Esophagus muscularis mucosa (tissue), 4 donors: ENCODE measurements at regions not wholly inside any gene's neighbourhood (a gene's known extent, or its start where the extent isn't known, plus 50 kb on each side); places are given as distances from the start of the nearest gene placed in this dataset.

Experiments
- DNase-seq: peaks from one replicate; pipeline ENCODE4 v3.0.0-alpha.2; 2017; ENCODE audit errors: extremely low spot score
- H3K27ac ChIP-seq, 4 donors: fragments of 200-600 bp; sonication (generic); replicated peaks in 1 of 4; 1 replicate in 3 of 4; 2 replicates in 1 of 4; pipeline ENCODE4 v1.5.1; 2016 to 2019; ENCODE audit warnings: mild to moderate bottlenecking in 1 of 4
- H3K27me3 ChIP-seq, 4 donors: fragments of 200-600 bp; sonication (generic); one replicate each; pipeline versions ENCODE4 v1.5.1 to v1.6.0; 2016 to 2019
- H3K36me3 ChIP-seq, 4 donors: fragments of 200-600 bp; sonication (generic); one replicate each; pipeline ENCODE4 v1.5.1; 2016 to 2019
- H3K4me1 ChIP-seq, 4 donors: fragments of 200-600 bp; sonication (generic); one replicate each; pipeline ENCODE4 v1.5.1; 2016 to 2019
- H3K4me3 ChIP-seq, 4 donors: fragments of 200-600 bp; sonication (generic); 1 replicate in 2 of 4; 2 replicates in 2 of 4; pipeline ENCODE4 v1.5.1; 2016 to 2019; ENCODE audit warnings: mild to moderate bottlenecking in 4 of 4, moderate library complexity in 1 of 4
- H3K9me3 ChIP-seq, 4 donors: fragments of 200-600 bp; sonication (generic); 1 replicate in 3 of 4; 2 replicates in 1 of 4; pipeline ENCODE4 v1.5.1; 2016 to 2019
- EP300 ChIP-seq: sonication (generic); formaldehyde crosslinking; IDR thresholded peaks from one replicate; pipeline ENCODE4 v1.6.1; 2017; ENCODE audit warnings: antibody characterized with exemption
- POLR2A ChIP-seq: fragments of 450-650 bp; IDR thresholded peaks from one replicate; pipeline ENCODE4 v1.6.1; 2017; ENCODE audit warnings: antibody characterized with exemption, moderate library complexity, mild to moderate bottlenecking, low read depth
- POLR2AphosphoS5 ChIP-seq, 2 donors: sonication (generic); formaldehyde crosslinking; IDR thresholded peaks; one replicate each; pipeline ENCODE4 v1.6.1; 2017; ENCODE audit warnings: antibody characterized with exemption in 2 of 2
- WGBS: methylation state at CpG from one replicate; pipeline ENCODE4 v1.1.5; 2018; 5-methylcytosine and 5-hydroxymethylcytosine counted together
- intact Hi-C: fragments of 100-400 bp; cut with DNase I; formaldehyde crosslinking; loops from one replicate; pipeline ENCODE4 v1.15.1; 2023
- small RNA-seq, 3 donors: library from RNA; depleted of rRNA; stranded (forward); fragments of <200 nt; gene quantifications; one replicate each; pipeline ENCODE3, GENCODE V24; 2016
- TF ChIP-seq, protein P1 (sequence below), 3 experiments: fragments of 200-600 bp in 2 of 3; fragments of 450-650 bp in 1 of 3; sonication (generic) in 2 of 3; IDR thresholded peaks; one replicate each; pipeline ENCODE4 v1.5.1; 2017 to 2019; ENCODE audit warnings: antibody characterized with exemption in 3 of 3, mild to moderate bottlenecking in 2 of 3, moderate library complexity in 1 of 3

DNA sequence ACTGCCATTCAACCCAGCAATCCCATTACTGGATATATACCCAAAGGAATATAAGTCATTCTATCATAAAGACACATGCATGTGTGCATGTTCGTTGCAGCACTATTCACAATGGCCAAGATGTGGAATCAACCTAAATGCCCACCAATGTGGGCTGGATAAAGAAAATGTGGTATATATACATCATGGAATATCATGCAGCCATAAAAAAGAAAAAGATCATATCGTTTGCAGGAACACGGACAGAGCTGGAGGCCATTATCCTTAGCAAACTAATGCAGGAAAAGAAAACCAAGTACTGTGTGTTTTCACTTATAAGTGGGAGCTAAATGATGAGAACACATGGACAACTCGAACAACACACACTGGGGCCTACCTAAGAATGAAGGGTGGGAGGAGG lies 123.7 kb downstream of the CDC7 start:
- Histone ChIP-seq H3K36me3 (no peaks in the 10 kb centered on the region), H3K4me3 (no peak overlapping the region), H3K27me3 (no peaks in the 10 kb centered on the region), H3K27ac (no peak overlapping the region), H3K9me3 (no peaks in the 10 kb centered on the region), H3K4me1 (peaks cover 7 to 20% (median 18%) of the 10 kb centered on the region in 4 donors)
- TF ChIP-seq, protein P1, sequence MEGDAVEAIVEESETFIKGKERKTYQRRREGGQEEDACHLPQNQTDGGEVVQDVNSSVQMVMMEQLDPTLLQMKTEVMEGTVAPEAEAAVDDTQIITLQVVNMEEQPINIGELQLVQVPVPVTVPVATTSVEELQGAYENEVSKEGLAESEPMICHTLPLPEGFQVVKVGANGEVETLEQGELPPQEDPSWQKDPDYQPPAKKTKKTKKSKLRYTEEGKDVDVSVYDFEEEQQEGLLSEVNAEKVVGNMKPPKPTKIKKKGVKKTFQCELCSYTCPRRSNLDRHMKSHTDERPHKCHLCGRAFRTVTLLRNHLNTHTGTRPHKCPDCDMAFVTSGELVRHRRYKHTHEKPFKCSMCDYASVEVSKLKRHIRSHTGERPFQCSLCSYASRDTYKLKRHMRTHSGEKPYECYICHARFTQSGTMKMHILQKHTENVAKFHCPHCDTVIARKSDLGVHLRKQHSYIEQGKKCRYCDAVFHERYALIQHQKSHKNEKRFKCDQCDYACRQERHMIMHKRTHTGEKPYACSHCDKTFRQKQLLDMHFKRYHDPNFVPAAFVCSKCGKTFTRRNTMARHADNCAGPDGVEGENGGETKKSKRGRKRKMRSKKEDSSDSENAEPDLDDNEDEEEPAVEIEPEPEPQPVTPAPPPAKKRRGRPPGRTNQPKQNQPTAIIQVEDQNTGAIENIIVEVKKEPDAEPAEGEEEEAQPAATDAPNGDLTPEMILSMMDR (IDR thresholded peaks at IDR 0.05), result no peak
- TF ChIP-seq POLR2AphosphoS5 (IDR thresholded peaks at IDR 0.05), result no peak
- no peak for TF ChIP-seq POLR2A
- no peak for TF ChIP-seq EP300
- WGBS, result 98% methylated on average over 4 of the region's 4 CpGs
- DNase-seq, result no peak
- intact Hi-C loops, result no loop called here

Small RNA genes lying in the stretch of these regions (small RNA-seq; reads per million reads assigned to genes)
- gene AL714022.1, result 0 reads per million in 3 donors
